Peyer's patch (tissue), 4 donors: ENCODE measurements at regions not wholly inside any gene's neighbourhood (a gene's known extent, or its start where the extent isn't known, plus 50 kb on each side); places are given as distances from the start of the nearest gene placed in this dataset.

Source experiments
- CTCF ChIP-seq, 6 experiments: fragments of 450-650 bp in 4 of 6; fragments of 200-600 bp in 2 of 6; sonication (generic) in 1 of 6; IDR thresholded peaks; one replicate each; pipeline ENCODE4 v1.5.1; 2017 to 2019; ENCODE audit warnings: antibody characterized with exemption in 6 of 6, mild to moderate bottlenecking in 3 of 6, moderate library complexity in 1 of 6
- POLR2A ChIP-seq, 2 donors: fragments of 450-650 bp; IDR thresholded peaks; one replicate each; pipeline ENCODE4 v1.5.1; 2017; ENCODE audit warnings: antibody characterized with exemption in 2 of 2, mild to moderate bottlenecking in 2 of 2, moderate library complexity in 2 of 2

- TF ChIP-seq CTCF (IDR thresholded peaks at IDR 0.05) = no peak
- no peak for TF ChIP-seq POLR2A (IDR thresholded peaks at IDR 0.05)
Measured at GRCh38 chr17:77020973-77021372, 119.8 kb upstream of the SEC14L1 start.
